ENCODE measurements at regions not wholly inside any gene's neighbourhood (a gene's known extent, or its start where the extent isn't known, plus 50 kb on each side); places are given as distances from the start of the nearest gene placed in this dataset.
"Not testable (repeated sequence)": the region's sequence is repeated elsewhere in the genome, so short reads cannot be mapped to it uniquely, and the experiment has no call there.

DNA sequence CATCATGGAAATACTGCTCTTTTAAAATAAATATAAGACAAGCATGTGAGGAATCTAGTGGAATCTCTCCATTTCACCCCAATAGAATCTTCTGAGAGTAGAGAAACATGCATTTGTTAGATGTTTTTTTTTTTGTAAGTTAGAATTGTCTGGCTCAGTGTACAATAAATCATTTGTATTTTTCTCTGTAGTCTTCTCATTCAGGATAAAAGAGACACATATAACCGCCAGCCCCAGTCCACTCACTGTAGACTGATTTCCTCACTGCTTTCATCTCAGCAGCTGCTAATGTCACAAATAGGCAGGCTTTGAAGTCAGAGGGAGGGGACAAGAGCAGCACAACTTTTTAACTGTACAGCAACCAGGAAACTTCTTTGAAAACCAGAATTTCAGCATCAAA lies 140.2 kb upstream of the RBMS3 start:
- no peak for DNase-seq (ENCODE audit: low read depth)

DNA sequence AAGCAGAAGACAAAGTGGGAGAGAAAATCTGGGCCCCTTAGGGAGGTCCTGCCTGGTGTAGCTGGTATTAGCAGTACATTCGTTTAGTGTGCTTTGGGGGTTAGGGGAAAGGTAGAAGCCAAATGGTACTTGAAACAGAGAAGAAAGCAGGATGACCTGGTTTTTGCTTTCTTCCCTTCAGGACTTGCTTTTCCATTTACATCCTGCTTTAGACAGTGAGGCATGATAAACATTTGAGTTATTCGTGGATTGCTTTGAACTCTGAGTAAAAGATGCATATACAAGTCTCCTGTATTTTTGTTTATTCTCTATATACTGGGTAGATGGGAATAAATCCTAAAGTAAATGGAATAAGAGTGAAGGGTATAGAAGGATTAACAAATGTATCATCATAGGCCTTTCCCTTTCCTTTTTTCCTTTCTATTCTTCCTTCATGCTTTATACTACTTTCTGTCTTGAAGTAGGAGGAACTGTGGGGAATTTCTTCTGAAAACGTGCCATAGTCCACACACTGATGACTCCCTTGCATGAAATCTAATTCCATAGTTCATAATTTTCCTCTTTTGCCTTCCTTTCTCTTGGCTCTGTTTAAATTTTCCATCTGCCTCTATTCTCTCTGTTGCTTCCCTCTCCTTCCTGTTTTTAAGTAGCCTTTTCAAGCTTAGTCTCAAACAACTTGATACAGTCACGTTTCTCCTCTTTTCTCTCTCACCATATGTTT lies 139.5 kb upstream of the RBMS3 start:
- no peak for DNase-seq (ENCODE audit: low read depth)

DNA sequence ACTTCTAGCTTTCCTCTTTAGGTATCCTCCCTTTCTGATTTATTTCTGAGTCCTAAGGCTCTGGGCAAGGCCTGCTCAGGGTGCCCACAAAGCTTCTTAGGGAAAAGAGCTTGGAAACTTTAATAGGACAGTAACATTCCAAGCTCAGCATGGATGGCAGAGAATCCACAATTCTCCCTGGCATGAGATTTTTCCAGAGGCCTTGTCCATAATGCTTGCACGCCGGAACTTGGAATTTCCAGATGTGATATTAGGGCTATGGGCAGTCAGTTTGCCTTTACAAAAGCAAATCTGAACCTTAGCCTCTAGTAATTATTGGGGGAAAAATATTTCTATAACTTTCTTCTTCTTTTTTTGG lies 139.0 kb upstream of the RBMS3 start:
- no peak for DNase-seq (ENCODE audit: low read depth)

DNA sequence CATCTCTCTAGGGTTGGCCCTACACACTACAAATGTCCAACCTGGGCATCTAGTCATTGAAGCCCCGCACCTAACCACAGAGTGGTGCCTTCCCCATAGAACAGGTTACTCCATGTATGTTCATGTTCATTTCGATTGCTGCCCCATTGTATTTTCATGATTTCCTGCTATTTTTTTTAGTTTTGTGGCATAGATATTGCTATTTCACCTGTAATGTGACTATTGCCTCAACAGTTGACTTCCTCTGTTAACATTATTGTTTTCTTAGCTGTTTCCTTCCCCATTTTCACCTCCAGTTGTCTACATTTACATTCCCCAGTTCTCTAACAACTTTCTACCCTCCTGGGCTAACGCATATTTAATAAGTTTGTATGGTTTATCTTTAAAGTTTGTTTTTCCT lies 137.7 kb upstream of the RBMS3 start:
- DNase-seq (ENCODE audit: low read depth) = no peak

DNA sequence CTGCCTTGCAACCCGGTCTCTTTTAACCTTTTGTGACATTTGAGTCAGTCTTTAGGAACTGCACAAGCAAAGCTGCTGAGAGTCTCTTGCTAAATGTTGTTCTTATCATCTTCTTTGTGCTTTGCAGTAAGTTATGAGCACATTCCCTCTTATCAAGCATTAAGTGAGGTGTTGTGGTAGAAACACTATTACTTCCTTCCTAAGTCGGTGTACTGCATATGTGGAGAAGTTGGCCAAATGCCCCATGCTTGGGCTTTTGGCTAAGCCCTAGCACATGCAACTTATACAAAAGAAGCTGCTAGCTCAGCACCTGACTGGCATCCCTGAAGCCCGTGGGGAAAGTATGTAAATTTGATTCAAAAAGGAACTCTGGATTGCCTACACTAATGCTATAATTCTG lies 136.5 kb upstream of the RBMS3 start:
- no peak for DNase-seq (ENCODE audit: low read depth)

DNA sequence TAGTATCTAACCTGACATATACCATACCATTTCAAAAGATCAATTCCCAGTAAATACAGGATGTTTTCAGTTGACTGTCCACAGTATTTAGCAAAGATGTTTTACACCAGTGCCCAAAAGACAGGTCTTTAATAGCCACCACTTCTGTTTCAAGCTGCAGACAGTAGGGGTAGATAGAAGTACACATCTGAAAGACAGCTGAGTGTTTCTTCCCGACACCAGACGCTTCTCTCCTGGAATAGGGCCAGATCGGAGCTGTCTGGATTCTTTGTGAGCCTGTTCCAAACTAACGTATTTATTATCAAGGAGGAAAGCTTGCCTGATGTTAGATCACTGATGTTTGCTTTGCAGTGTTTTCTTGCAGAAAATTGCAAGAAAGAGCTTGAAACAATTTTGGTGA lies 136.1 kb upstream of the RBMS3 start:
- DNase-seq (ENCODE audit: low read depth) = peak; percentile 2

DNA sequence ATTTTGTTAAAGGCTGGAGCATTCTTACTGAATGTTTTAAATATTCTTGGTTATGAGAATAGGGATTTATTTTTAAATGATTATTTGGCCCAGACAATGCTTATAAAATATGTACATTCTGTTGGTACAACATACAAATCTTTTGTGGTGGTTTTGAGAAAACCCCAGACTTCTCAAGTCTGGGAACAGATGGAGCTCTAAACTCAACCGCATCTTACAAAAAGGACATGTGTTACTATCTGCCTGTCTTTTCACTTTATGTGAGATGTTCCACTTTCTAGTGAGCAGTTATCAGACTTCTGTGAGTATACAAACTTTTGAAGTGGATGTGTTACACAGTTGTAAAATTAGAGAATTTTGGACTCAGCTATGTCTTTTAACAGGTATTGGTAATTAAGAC lies 135.5 kb upstream of the RBMS3 start:
- no peak for DNase-seq (ENCODE audit: low read depth)

DNA sequence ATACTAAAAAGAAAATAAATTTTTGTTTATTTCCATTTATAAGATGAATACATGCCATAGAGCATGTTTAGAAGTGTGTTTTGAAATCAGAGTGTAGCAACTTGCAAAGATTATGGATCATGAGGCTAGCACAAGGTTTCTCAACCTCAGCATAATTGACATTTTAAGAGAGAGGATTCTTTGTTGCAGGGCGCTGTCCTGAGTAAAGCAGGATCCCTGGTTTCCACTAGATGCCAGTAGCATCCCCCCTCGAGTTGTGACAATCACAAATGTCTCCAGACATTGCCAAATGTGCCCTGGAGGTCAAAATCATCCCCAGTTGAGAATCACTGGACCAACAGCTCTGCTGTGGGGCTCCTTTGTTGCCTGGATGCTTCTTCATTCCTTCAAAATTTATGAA lies 128.5 kb upstream of the RBMS3 start:
- DNase-seq (ENCODE audit: low read depth) = peak; percentile 4

DNA sequence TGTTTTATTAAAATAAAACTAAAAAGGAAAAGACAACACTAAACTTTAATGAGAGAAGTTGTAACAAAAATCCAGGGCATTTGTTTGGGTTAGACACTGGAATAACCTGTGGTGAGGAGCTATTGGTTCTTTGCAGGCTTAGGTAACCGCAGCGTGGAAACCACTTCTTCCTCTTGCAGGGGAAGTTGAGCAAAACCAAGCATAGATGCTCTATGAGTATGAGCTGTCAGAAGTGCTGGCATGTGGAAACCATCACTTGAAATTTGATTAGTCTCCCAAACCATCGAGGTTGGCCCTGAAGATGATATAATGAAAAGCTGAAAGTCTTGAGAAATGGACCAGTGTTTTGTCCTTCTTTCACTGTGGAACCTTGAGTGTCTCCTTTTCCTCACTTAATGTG lies 127.1 kb upstream of the RBMS3 start:
- DNase-seq (ENCODE audit: low read depth) = no peak

DNA sequence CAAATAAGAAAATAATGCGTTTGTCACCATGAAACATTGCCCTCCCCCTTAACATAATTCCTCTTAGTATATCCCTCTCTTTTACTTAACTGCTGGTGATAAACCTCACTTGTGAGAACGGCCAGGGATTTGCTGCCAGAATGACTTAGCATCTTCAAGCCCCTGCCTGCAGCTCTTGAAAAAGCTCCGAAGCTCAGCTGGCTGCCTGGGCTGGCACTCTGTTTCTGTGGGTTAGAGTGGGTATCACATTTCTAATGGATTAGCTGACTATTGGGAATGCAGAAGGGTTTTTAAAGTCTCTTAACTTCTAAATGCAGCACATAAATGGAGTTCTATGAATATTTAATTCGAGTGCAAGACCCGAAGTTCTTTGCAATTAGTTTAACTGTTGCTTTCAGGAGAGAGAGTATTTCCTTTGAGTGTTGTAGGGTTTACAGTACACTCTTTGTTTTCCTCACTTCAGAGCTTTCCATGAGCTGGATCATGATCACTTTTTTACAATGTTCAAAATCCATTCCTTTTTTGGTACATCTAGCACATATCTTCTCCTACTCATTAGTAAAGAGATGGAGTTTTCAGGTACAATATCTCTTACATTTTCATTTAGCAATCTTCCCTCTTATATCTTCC lies 124.7 kb upstream of the RBMS3 start:
- no peak for DNase-seq (ENCODE audit: low read depth)

DNA sequence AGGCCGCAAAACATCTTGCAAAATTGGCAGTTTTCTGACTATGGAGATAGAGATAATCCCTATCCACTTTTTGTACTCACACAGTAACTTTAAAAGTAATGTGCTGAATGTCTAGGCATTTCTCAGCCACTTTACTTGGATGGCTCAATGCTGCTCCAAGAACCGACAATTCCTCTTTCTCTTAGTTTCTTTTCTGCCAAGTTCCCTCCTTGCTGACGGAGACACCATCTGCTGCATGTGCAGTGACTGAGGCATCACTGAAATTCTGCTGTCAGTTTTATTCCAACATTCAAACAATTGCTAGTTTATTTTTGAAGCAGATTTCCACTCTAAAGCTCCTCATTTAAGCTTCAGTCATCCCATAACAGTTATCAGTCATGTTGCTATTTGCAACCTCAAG lies 116.0 kb upstream of the RBMS3 start:
- no peak for DNase-seq (ENCODE audit: low read depth)

DNA sequence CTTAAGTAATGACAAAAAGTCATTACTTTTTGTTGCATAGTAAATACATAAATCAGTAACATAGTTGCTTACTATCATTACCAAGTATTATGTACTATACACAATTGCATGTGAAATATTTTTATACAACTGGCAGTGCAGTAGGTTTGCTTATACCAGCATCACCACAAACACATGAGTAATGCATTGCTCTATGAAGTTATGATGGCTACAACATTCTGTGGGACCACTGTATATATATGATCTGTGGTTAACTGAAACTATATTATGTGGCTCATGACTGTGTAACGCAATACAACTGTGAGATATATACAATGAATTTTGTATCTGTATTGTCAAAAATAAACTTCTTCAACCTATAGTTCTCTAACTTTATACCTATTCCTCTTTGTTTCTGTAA lies 113.7 kb upstream of the RBMS3 start:
- no peak for DNase-seq (ENCODE audit: low read depth)

DNA sequence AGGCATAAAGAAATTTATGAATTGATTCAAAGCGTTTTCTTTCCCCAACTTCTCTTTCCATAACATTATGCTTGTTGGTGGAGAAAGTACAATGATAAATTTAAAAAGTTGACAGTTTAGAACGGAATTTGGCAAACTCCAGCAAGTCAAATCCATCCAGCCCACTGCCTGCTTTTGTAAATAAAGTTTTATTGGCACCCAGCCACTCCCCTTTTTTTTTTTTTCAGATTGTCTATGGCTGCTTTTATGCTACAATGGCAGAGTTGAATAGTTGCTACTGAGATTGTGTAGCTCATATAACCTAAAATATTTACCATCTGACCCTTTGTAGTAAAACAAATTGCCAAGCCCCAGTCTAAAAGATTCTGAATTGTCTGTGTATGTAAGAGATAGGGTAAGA lies 112.8 kb upstream of the RBMS3 start:
- no peak for DNase-seq (ENCODE audit: low read depth)

DNA sequence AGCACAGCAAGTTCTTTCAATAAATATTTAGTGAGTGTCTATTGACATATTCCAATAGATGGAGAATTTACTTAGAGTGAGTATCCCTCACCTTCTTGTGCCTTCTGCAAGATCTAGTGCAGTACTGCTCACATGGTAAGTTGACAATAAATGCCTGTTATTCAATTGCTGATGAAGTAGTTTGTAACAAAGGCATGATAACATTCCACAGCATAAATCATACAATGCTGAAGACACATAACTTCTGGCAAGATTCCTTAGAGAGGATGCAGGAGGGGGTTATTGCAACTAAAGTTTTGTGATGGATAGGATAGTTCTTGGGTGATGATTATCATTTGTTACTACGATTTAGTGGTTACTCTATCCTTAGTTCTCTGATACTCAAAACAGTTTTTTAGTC lies 112.2 kb upstream of the RBMS3 start:
- no peak for DNase-seq (ENCODE audit: low read depth)

DNA sequence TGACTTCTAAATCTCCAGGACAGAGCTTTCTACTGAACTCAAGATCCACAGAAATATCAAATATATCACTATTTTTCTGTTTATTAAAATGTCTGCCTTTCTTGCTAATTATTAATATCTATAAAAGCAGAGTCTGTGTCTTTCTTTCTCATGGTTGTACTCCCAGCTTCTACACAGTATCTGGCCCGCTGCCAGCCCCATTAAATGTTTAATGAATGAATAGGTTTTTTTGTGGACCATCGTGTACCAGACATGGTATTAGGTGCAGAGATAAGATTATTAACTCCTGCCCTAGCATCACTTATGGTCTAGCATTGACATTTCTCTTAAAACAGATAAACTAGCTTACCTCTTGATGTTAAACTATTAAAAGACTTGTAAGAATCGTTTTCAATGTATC lies 111.4 kb upstream of the RBMS3 start:
- no peak for DNase-seq (ENCODE audit: low read depth)

DNA sequence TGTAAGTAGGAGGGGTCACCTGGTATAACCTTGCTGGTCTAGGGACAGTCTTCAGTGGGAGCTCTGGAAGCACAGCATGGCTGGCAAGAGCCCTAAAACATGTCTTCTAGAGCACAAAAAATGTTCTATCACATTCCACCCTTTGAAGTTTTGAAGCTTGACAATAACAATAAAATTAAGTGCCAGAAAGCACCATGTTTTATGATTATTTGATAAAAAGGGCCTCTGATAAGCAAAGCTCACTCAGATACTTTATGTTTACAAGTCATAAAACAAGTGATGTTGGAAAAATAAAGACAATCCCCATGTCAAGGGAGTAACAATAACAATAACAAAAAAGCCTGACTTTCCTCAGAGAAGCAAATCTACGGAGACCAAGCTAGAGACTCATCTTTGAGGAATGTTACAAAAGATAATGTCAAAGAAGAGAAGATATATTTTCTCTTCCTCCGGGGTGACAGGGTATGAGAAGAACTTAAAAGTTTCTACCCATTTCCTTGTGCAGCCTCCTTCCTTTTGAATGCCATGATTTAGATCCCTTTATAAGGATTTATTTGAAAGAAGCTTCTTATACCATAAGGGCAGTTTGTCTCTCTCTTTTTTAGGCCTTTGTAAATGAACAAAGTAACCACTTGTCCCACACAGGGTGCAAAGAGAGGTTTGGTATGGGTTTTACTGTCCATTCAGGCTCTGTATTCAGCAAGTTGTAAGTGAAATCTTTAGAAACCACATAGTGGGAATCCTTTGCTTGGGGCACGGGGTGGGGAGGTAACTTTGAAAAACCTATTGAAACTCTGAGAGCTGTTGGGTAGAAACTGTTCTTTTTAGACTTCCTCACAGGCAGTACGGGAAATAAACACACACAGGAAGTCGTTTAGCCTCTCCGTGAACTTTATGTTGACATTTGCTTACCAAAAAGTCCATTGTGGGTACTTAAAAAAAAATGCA lies 109.6 kb upstream of the RBMS3 start:
- DNase-seq (ENCODE audit: low read depth) = peak; percentile 65

DNA sequence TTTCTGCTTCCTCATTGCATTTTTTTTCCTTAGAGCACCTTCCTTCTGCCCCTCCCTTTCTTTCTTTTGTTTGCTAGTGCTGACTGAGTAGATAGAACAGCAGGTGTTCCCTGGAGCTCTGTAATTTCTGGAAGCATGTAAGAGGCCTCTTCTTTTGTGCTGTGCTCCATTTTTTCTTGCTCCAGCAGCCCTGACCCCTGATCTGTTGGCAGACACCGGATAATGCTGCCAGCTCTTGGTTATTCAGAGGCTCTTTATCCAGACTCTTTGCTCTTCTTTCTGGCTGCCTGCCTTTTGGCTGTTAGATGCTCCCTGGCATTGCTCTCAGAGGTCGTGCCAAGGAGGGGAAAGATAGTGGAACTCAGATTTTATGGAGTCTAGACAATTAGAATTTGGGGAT lies 104.4 kb upstream of the RBMS3 start:
- no peak for DNase-seq (ENCODE audit: low read depth)

DNA sequence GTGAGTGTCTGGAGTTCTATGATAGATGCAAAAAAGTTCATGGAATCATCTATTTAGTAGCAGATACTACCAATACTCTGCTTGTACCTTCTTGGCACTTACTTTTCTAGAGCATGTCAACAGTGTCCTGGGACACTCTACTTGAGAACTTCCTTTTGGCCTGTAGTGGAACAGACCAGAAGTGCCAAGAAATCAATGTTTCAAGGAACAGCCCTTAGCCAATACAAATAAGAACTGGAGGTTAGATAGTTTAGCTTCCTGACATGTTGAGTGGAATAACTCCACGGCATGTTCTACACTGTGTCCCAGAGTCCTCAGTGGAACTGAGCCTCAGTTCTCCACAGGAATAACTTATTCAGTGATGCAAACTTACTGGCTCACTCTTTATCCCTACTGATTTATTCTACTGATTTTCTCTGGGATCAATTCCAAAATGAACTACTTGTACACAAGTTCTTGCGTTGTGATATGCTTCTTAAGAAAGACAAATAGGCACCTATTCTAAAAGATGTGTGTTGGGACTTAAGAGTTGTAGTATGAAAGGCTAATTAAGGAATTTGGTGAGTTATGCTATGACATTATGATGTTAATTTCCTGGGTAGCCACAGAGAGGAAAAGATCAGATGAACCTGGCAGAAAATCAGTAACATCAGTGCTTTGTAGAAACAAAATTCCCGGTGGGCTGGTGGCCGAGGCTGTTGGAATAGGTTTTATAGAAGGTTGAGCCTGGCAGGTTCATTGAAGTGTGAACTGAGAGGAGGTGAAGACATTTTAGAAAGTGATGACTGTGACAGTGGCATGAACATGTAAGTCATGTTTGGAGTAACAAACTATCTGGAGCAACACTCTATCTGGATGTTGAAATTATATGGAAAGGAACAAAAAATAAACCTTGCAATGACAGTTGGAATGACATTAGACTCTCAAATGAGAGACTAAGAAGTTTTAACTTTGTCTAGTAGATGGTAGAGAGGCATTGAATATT lies 101.8 kb upstream of the RBMS3 start:
- DNase-seq (ENCODE audit: low read depth) = no peak

DNA sequence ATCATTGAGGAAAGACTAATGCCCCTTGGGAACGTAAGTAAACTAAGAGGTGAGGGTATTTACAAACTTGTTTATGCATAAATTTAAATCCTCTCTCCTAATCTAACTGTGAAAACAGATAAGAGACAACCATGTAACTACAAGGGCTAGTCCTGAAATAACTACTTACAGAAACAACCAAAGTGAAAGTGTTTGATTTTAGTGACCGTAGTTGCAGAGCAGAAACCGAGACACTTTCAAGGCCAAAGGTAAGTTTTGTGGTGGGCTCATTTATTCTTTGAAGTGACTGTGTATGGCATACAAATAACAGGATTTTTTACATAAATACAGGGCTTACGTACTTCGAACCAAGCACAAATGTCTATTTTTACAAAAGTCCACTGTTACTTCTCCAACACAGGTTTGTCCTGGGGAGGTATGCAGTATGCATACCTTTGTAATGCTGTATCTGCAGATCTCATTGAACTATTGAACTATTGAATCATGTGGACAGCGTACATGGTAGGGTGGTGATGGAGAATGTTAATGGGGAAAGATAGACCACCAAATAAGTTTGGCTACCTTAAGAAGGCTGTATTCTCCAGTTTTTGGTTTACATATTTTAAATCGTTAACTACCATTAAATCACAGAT lies 99.6 kb upstream of the RBMS3 start:
- no peak for DNase-seq (ENCODE audit: low read depth)

DNA sequence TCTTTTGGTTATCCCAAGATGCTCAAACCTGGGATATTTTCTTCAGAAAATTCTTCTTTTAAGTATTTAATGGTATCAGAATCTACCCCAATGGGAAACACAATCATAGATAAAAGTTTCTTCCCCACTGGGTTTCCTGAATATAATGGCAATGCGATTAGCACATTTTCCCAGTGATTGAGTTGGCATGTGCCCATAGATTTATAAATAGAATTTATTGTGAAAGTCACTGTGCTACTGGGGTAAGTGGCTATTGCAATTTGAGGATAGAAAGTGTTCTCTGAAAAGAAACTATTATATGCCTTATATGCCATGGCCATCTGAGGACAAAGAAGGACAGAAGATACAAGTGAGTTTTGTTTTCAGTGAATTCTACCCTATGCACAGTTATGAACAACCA lies 99.0 kb upstream of the RBMS3 start:
- DNase-seq (ENCODE audit: low read depth) = no peak

DNA sequence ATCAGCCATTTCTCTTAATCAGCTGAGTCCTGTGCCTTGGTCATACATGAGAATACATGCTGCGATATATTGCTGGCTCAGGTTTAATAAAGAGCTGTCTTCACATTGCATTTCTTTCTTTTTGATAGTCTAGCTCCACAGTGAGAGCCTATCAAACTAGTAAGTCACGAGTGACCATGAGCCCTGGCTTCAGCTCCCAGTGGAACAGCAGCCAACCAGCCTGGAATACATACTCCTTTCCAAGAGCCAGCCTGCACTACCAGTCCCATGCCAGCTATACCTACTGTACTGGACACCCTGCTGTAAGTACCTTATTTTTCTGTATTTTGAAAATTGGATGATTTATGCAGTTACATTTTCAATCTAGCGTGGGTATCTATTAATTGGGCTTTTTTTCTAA lies 98.0 kb upstream of the RBMS3 start:
- not testable (repeated sequence) for DNase-seq (ENCODE audit: low read depth)
